PFSK-1 (cell line): ENCODE measurements at regions not wholly inside any gene's neighbourhood (a gene's known extent, or its start where the extent isn't known, plus 50 kb on each side); places are given as distances from the start of the nearest gene placed in this dataset.

ENCODE experiments used
- POLR2AphosphoS5 ChIP-seq: IDR thresholded peaks from 2 replicates; pipeline ENCODE4 v1.6.1; 2012; ENCODE audit warnings: low read depth, mild to moderate bottlenecking, control low read depth, low read length, moderate library complexity
- SIN3A ChIP-seq: IDR thresholded peaks from 2 replicates; pipeline ENCODE4 v1.6.1; 2012; ENCODE audit warnings: mild to moderate bottlenecking, low read length, moderate library complexity, borderline replicate concordance; ENCODE audit not compliant: insufficient read depth
- TAF1 ChIP-seq: IDR thresholded peaks from 2 replicates; pipeline ENCODE4 v1.6.1; 2012; ENCODE audit warnings: low read length, control low read depth, borderline replicate concordance; ENCODE audit not compliant: insufficient read depth
- TF ChIP-seq, protein P1 (sequence below), 2 experiments: IDR thresholded peaks; 2 replicates each; pipeline versions ENCODE4 v1.6.1 to v1.8.0; 2011 to 2012; ENCODE audit warnings: low read depth in 2 of 2, low read length in 2 of 2, control low read depth in 1 of 2, inconsistent platforms in 1 of 2, mild to moderate bottlenecking in 1 of 2, moderate library complexity in 1 of 2; ENCODE audit not compliant: insufficient read depth in 1 of 2

GRCh38 chr12:14289601-14290000, 75.9 kb upstream of the ATF7IP start:
- no peak for TF ChIP-seq TAF1
- no peak for TF ChIP-seq POLR2AphosphoS5
- no peak for TF ChIP-seq SIN3A
- TF ChIP-seq, protein P1, sequence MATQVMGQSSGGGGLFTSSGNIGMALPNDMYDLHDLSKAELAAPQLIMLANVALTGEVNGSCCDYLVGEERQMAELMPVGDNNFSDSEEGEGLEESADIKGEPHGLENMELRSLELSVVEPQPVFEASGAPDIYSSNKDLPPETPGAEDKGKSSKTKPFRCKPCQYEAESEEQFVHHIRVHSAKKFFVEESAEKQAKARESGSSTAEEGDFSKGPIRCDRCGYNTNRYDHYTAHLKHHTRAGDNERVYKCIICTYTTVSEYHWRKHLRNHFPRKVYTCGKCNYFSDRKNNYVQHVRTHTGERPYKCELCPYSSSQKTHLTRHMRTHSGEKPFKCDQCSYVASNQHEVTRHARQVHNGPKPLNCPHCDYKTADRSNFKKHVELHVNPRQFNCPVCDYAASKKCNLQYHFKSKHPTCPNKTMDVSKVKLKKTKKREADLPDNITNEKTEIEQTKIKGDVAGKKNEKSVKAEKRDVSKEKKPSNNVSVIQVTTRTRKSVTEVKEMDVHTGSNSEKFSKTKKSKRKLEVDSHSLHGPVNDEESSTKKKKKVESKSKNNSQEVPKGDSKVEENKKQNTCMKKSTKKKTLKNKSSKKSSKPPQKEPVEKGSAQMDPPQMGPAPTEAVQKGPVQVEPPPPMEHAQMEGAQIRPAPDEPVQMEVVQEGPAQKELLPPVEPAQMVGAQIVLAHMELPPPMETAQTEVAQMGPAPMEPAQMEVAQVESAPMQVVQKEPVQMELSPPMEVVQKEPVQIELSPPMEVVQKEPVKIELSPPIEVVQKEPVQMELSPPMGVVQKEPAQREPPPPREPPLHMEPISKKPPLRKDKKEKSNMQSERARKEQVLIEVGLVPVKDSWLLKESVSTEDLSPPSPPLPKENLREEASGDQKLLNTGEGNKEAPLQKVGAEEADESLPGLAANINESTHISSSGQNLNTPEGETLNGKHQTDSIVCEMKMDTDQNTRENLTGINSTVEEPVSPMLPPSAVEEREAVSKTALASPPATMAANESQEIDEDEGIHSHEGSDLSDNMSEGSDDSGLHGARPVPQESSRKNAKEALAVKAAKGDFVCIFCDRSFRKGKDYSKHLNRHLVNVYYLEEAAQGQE (IDR thresholded peaks at IDR 0.05; ENCODE audit: insufficient read depth in 1 of 2, low read depth in 2 of 2, low read length in 2 of 2) = no peak
